HG02885 (cell line): ENCODE measurements at regions not wholly inside any gene's neighbourhood (a gene's known extent, or its start where the extent isn't known, plus 50 kb on each side); places are given as distances from the start of the nearest gene placed in this dataset.

ENCODE experiments used
- ATAC-seq: cut with Tn5 transposase; IDR thresholded peaks from one replicate; pipeline ENCODE4 v1.9.1; 2021; ENCODE audit warnings: mild to moderate bottlenecking; ENCODE audit not compliant: unreplicated experiment, poor library complexity

GRCh38 chr16:86960266-86960665 lies 356.9 kb downstream of the C16orf95 start:
- no peak for ATAC-seq

DNA sequence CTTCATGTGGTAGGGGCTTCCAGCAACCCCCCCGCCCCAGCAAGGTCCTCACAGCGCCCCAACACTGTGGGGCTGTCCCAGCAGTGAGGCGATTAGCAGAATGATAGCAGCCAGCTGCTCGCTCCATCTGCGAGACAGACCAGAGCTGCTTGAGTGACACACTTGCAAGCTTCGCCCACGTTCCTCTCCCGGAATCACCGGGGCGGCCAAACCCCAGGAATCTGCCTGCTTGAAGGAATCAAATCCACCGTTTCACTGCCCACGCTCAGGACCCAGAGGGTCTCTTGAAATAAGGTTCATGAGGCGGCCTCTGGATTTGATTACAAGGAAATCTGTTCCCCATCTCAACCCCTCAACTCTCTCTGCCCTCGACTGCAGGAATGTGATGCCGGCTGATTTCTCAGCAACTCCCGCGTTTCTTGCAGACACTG lies 356.0 kb downstream of the C16orf95 start:
- no peak for ATAC-seq

GRCh38 chr16:86962259-86962658 lies 354.9 kb downstream of the C16orf95 start:
- no peak for ATAC-seq

DNA sequence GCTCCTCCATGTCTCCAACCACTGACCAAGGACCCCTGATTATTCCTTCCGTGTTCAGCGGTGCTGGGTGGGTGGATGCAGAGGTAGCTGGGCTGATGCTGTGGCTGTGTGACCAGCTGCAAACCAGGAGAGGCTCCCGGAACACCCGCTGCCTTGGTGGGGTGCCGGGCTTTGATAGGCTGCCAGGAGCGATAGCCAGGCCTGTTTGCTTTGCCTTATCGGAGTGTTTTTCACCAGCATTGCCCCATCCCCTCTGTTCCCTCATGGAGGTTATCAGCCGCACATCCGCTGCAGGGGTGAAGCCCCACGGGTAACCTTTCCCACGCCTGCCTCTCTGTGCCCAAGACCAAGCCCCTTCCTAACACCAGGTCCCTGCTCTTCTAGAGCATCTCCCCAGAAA lies 354.3 kb downstream of the C16orf95 start:
- ATAC-seq: no peak

- no peak for ATAC-seq
Observed at GRCh38 chr16:86963600-86964575, 353.3 kb downstream of the C16orf95 start.

DNA sequence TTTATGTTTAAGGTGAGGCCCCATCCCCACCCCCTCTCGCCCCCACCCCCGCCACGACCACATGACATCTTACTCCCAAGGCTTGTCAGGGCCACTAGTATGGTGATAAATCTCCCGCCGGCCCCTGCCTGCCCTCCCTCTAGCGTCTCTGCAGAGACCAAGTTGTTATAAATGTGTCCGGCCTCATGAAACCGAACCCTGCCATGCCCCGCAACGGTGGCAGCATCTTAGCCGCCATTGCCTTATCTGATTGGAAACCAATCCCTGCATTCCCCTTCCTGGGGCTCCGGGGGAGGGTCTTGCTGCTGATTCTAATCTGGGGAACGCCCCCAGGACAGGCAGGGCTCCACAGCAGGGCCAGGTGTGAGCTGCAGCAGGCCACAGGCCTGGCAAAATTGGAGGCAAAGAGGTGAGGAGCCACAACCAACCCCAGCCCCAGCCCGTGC lies 352.4 kb downstream of the C16orf95 start:
- no peak for ATAC-seq

DNA sequence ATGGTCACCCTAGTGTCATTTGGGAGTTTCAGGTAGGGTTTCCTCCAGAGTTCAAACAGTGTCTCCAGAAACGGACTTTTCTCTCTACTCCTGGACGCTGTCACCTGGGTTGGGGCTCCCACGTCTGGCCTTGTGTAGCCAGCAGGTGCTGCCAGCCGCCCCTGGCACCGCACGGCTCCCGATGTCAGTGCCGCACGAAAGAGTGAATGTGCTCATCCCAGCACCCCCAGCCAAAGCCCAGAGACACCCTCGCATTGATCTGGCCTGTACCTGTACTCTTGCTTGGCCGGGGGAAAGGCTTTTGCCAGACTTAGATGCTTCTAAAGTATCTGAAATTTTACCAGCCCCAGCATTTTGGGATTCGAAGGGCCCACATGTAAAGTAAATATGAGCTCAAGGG lies 351.9 kb downstream of the C16orf95 start:
- no peak for ATAC-seq

- ATAC-seq: no peak
Observed at GRCh38 chr16:86965840-86966550, 351.2 kb downstream of the C16orf95 start.

DNA sequence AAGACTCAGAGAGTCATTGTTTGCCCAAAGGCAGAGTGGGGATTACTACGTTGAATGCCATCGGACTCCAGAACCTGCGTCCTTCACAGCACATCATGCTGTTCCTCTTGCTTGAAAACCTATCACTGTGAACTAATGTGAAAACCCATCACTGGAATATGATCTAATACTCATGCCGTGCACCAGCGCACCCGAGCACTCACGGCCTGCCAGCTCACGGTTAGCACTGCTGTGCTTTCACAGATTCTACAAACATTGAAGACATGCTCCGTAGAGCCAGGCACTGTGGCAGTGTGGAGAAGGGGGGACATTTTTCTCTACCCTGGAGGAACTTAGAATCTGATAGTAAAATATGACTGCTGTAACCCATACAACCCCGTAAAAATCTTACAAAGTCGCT lies 350.4 kb downstream of the C16orf95 start:
- no peak for ATAC-seq

GRCh38 chr16:86968866-86969265 lies 348.3 kb downstream of the C16orf95 start:
- ATAC-seq: no peak

DNA sequence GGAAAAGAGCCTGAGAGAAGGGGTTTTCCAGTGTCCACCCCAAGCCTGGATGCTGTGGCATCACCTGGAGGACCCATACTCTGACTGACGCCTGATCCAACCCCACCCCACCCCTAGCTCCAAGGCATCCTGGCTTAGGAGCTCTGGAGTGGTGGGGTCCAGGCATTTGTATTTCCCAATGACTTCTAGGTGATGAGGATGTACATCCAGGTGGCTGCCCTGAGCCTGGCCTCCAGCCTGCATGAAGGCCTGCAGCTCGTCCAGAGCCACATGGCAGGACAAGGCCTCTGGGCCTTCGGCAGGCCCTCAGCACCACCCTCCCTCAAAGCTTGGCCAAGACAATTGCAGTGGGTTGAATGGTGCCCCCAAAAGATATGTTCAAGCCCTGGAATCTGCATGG lies 347.5 kb downstream of the C16orf95 start:
- ATAC-seq: no peak

- ATAC-seq: no peak
Observed at GRCh38 chr16:86970279-86970678, 346.9 kb downstream of the C16orf95 start.

DNA sequence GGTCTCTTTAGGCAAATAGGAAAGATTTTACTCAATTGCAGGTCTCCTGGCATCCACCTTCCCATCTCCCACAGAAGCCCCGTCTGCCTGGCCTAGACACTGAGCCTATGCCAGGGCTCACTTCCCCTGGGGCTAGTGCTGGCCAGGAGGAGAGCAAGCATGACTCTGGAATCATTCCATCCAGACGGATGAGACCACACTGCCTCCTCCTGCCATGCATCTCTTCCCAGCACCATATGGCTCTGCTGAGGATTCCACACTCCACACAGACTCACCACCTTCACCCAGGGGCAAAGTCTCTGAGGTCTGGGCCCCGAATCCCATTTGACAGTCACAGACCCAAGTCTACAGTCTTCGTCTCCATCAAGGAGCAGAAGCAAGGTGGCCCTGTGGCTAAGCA lies 346.5 kb downstream of the C16orf95 start:
- no peak for ATAC-seq

DNA sequence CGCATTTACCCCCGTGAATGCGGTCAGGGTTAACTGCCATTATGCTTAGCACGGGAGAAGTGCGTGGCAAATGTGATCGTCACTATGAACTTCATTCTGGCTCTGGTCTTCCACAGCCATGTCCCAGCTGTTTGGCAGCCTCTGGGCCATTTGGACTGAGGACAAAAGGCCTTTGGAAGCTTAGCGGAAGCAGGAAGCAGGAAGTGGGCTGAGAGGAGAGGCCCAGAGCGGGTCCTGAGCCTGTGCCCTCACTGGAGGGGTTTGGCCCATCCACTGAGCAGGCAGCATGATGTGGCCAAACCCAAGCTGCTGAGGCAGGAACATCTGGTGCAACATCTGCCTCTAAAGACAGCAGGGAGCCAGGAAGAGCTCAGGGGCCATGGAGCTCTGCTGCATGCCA lies 345.9 kb downstream of the C16orf95 start:
- ATAC-seq: no peak

DNA sequence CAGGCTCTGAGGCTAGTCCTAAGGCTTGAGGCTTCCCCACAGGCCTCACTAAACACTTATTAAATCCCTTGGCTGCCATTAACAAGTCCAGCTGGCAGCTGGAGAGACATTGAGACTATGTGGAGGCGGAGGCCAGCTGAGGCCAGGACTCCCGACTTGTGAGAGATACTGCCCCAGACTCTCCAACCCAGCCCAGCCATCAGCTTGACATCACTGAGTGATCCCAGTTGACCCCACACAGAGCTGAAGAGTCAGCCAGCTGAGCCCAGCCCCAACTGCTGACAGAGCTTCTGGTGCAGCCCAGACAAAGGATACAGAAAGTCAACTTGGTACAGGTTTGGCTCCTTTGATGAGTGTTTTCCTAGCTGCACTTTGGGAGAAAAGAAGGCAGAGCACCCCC lies 343.1 kb downstream of the C16orf95 start:
- no peak for ATAC-seq

DNA sequence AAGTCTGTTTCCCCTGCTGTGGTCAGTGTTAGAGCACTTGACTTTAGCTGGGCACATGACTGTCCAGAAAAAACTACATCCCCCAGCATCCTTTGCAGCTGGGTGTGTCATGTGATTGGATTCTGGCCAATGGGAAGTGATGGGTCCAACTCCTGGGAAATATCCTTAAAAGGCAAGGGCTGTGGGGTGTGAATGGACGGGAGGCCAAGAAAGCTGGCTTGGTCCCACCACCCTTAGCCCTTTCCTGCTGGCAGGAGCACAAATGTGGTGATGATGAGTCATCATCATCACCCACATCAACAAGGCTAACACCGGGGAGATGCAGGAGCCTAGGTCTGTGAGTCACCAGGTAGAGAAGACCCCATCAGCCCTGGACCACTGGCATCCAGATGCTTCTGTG lies 341.7 kb downstream of the C16orf95 start:
- no peak for ATAC-seq

DNA sequence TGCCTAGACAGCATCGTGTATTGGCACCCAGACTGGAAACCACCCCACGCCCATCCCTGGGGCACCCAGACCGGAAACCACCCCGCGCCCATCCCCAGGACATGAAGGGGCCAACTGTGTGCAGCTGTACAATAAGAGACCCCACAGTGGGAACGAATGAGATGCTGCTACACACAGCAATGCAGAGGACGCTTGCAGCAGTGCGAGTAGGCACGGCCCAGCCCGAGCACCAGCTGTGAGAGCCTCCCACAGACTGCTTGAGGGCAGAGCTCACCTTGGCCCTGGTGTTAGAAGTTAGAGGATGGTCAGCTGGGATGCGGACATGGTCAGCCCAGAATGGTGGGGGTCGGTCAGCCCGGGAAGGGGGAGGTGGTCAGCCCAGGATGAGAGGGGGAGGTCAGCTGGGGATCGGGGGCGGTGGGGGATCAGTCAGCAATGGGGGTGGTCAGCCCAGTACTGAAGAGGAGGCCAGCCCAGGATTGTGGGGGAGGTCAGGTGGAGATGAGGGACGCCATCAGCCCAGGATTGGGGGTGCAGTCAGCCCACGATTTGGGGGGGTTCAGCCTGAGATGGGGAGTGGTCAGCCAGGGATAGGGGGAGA lies 340.0 kb downstream of the C16orf95 start:
- ATAC-seq: no peak

GRCh38 chr16:86978445-86979030 lies 338.7 kb downstream of the C16orf95 start:
- ATAC-seq: no peak

DNA sequence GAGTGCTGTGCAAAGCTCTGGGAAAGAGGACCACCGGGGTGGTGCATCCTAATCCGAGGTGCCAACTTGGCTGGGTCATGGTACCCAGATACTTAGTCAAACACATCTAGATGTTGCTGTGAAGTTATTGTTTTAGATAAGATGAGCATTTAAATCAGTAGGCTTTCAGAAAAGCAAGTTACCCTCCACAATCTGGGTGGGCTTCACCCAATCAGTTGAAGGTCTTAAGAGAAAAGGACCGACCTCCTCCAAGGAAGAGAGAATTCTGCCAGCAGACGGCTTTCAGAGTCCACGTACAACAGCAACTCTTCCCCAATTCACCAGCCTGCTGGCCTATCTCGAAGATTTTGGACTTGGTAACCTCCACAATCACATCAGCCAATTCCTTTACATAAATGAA lies 338.1 kb downstream of the C16orf95 start:
- ATAC-seq: no peak

DNA sequence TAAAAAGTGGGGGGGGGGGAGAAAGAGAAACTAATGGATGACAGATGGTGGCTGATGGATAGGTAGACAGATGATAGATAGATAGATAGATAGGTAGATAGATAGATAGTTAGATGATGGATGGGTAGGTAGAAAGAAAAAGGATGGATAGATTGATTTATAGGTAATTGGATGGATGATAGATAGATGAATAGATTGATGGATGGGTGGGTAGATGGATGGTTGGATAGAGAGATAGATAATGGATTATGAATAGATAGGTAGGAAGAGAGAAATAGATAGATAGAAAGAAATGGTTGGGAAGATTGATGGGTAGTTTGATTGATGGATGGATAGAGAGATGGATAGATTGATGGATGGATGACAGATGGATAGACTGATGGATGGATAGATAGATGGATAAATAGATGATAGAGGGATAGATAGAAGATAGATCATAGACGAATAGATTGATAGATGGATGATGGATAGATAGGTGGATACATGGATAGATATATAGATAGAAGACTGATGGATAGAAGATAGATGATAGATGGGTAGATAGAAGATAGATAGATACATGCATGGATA lies 337.1 kb downstream of the C16orf95 start:
- ATAC-seq: no peak
